ENCODE measurements at regions not wholly inside any gene's neighbourhood (a gene's known extent, or its start where the extent isn't known, plus 50 kb on each side); places are given as distances from the start of the nearest gene placed in this dataset.

DNA sequence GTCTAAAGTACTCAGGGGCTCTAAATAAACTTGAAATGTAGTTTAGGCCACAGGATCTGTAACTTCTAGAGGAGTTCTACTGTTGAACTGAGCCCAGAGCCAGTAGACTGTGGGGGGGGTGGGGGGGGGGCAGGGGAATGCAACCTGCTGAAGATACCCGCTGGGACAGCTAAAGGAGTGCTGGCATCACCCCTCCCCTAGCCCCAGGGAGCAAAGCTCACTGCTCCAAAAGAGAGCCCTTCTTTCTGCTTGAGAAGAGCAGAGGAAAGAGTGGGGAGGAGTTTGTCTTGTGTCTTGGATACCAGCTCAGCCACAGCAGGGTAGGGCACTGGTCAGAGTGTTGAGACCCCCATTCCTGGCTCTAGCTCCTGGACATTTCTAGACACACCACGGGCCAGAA, 414.0 kb upstream of the KLHL29 start:
- TF ChIP-seq, protein P1, sequence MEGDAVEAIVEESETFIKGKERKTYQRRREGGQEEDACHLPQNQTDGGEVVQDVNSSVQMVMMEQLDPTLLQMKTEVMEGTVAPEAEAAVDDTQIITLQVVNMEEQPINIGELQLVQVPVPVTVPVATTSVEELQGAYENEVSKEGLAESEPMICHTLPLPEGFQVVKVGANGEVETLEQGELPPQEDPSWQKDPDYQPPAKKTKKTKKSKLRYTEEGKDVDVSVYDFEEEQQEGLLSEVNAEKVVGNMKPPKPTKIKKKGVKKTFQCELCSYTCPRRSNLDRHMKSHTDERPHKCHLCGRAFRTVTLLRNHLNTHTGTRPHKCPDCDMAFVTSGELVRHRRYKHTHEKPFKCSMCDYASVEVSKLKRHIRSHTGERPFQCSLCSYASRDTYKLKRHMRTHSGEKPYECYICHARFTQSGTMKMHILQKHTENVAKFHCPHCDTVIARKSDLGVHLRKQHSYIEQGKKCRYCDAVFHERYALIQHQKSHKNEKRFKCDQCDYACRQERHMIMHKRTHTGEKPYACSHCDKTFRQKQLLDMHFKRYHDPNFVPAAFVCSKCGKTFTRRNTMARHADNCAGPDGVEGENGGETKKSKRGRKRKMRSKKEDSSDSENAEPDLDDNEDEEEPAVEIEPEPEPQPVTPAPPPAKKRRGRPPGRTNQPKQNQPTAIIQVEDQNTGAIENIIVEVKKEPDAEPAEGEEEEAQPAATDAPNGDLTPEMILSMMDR (IDR thresholded peaks at IDR 0.05), result no peak
- TF ChIP-seq EZH2 (IDR thresholded peaks at IDR 0.05) (no peak), EZH2phosphoT487 (IDR thresholded peaks at IDR 0.05) (no peak)
